Vagina (tissue), 2 donors: ENCODE measurements at regions not wholly inside any gene's neighbourhood (a gene's known extent, or its start where the extent isn't known, plus 50 kb on each side); places are given as distances from the start of the nearest gene placed in this dataset.

Experiments
- CTCF ChIP-seq, 3 experiments: fragments of 450-650 bp in 2 of 3; fragments of 200-600 bp in 1 of 3; sonication (generic) in 1 of 3; IDR thresholded peaks; one replicate each; pipeline ENCODE4 v1.5.1; 2017 to 2019; ENCODE audit warnings: antibody characterized with exemption in 3 of 3, mild to moderate bottlenecking in 2 of 3, moderate library complexity in 2 of 3
- POLR2AphosphoS5 ChIP-seq, 2 donors: sonication (generic); formaldehyde crosslinking; IDR thresholded peaks; one replicate each; pipeline ENCODE4 v1.9.0; 2017; ENCODE audit warnings: antibody characterized with exemption in 2 of 2, mild to moderate bottlenecking in 2 of 2, low read depth in 1 of 2; ENCODE audit not compliant: insufficient read depth in 1 of 2

DNA sequence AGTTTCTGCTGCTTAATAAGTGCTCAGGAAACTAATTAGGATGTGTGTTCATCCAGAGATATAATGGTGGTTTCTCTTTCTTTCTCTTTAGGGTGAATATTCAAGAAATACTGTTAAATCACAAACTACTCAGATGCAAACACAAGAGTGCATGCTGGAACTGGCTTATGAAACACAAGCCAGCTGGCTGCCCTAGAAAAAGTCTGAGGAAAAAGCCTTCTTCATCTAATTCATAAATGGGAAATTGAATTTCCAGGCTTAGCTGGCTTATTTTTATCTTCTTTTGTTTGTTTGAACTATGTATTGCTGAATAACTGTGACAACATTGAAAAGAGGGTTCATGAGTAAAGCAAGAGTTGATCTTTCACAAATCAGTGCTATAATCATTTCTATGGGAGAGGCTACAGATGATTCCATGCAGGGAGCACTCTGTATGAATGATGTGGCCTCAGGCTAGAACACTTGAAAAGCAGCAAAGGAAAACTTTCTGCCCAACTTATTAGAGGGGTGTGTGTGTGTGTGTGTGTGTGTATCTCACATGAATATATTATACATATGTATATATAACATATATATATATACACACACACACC lies 69.8 kb upstream of the SCEL start:
- TF ChIP-seq POLR2AphosphoS5 (IDR thresholded peaks at IDR 0.05; ENCODE audit: insufficient read depth in 1 of 2, low read depth in 1 of 2): no peak
- TF ChIP-seq CTCF (IDR thresholded peaks at IDR 0.05): no peak
